ENCODE measurements at regions not wholly inside any gene's neighbourhood (a gene's known extent, or its start where the extent isn't known, plus 50 kb on each side); places are given as distances from the start of the nearest gene placed in this dataset.

GRCh38 chr1:14113841-14114567 lies 414.0 kb downstream of the PRDM2 start:
- no peaks in the 10 kb centered on the region for H3K79me2 ChIP-seq (ENCODE audit: control insufficient read depth, insufficient read depth, low read length)
- FAIRE-seq (no peak), DNase-seq (ENCODE audit: low read depth, low spot score) (no peak)
- H3K4me3 ChIP-seq (replicated peaks in 1 of 3; ENCODE audit: insufficient read depth in 1 of 3, low read depth in 1 of 3, low read length in 3 of 3) = no peak overlapping the region
- H3K27me3 ChIP-seq (ENCODE audit: control insufficient read depth in 2 of 2, insufficient read depth in 2 of 2, low read length in 2 of 2) = no peaks in the 10 kb centered on the region
- ChIA-PET CTCF (no interaction called here), POLR2A (no interaction called here)
- peaks cover under 1% of the 10 kb centered on the region for H3K9me3 ChIP-seq (replicated peaks; ENCODE audit: control insufficient read depth, insufficient read depth, low read length)
- no TSS peak for BruUV-seq (replicated peaks)
- no peaks in the 10 kb centered on the region for H3K36me3 ChIP-seq (ENCODE audit: control insufficient read depth in 2 of 2, extremely low read depth in 1 of 2, insufficient read depth in 2 of 2, low read length in 2 of 2)
- no peaks in the 10 kb centered on the region for H4K20me1 ChIP-seq (replicated peaks; ENCODE audit: control insufficient read depth, extremely low read depth, insufficient read depth, low read length)
- no peaks in the 10 kb centered on the region for H3K4me1 ChIP-seq (ENCODE audit: control insufficient read depth, extremely low read depth, insufficient read depth, low read length)
- H2AFZ ChIP-seq (ENCODE audit: low read depth, low read length) = no peak overlapping the region
- intact Hi-C loops (cut with micrococcal nuclease) = no loop called here
- H3K27ac ChIP-seq (ENCODE audit: insufficient read depth, low read depth, low read length) = no peak overlapping the region
- TF ChIP-seq POLR2AphosphoS5 (IDR thresholded peaks at IDR 0.05; ENCODE audit: insufficient read depth, low read depth, low read length) (no peak), CTCF (IDR thresholded peaks at IDR 0.05; ENCODE audit: extremely low read depth in 1 of 2, insufficient read depth in 1 of 2, low read depth in 1 of 2, low read length in 2 of 2) (no peak), EZH2 (IDR thresholded peaks at IDR 0.05; ENCODE audit: borderline replicate concordance, low read depth, low read length, severe bottlenecking) (no peak), MYC (IDR thresholded peaks at IDR 0.05; ENCODE audit: low read depth, low read length) (no peak), FOS (IDR thresholded peaks at IDR 0.05; ENCODE audit: borderline replicate concordance, insufficient read depth, low read length) (no peak), POLR2A (IDR thresholded peaks at IDR 0.05; ENCODE audit: low read depth, low read length) (no peak)
- dilution Hi-C loops (cut with MboI; ENCODE audit: extremely low pct_ligation_motif_present, low sequenced_read_pairs) = no loop called here
- no peak overlapping the region for H3K4me2 ChIP-seq (ENCODE audit: insufficient read depth, low read length)
- H3K9me1 ChIP-seq (replicated peaks; ENCODE audit: control insufficient read depth, extremely low read depth, insufficient read depth, low read length) = no peaks in the 10 kb centered on the region
- H3K9ac ChIP-seq (replicated peaks; ENCODE audit: extremely low read depth, insufficient read depth, low read length) = no peak overlapping the region

- FAIRE-seq = no peak
- TF ChIP-seq POLR2AphosphoS5 (IDR thresholded peaks at IDR 0.05; ENCODE audit: insufficient read depth, low read depth, low read length) = no peak
- no peak for TF ChIP-seq POLR2A (IDR thresholded peaks at IDR 0.05; ENCODE audit: low read depth, low read length)
- no peak for TF ChIP-seq EZH2 (IDR thresholded peaks at IDR 0.05; ENCODE audit: borderline replicate concordance, low read depth, low read length, severe bottlenecking)
- no peak for TF ChIP-seq MYC (IDR thresholded peaks at IDR 0.05; ENCODE audit: low read depth, low read length)
- TF ChIP-seq CTCF (IDR thresholded peaks at IDR 0.05; ENCODE audit: extremely low read depth in 1 of 2, insufficient read depth in 1 of 2, low read depth in 1 of 2, low read length in 2 of 2) = no peak
- TF ChIP-seq JUN (IDR thresholded peaks at IDR 0.05; ENCODE audit: borderline replicate concordance, insufficient read depth, insufficient read length, low read depth) = no peak
- no peak for TF ChIP-seq MAX (IDR thresholded peaks at IDR 0.05; ENCODE audit: insufficient read depth, insufficient read length)
- TF ChIP-seq GATA2 (IDR thresholded peaks at IDR 0.05; ENCODE audit: insufficient read depth, insufficient read length, low read depth, low read length) = no peak
- no peak for TF ChIP-seq FOS (IDR thresholded peaks at IDR 0.05; ENCODE audit: borderline replicate concordance, insufficient read depth, low read length)
- no peak overlapping the region for H3K4me2 ChIP-seq (ENCODE audit: insufficient read depth, low read length)
- H3K4me3 ChIP-seq (replicated peaks in 1 of 3; ENCODE audit: insufficient read depth in 1 of 3, low read depth in 1 of 3, low read length in 3 of 3) = no peak overlapping the region
- no peaks in the 10 kb centered on the region for H3K27me3 ChIP-seq (ENCODE audit: control insufficient read depth in 2 of 2, insufficient read depth in 2 of 2, low read length in 2 of 2)
- H4K20me1 ChIP-seq (replicated peaks; ENCODE audit: control insufficient read depth, extremely low read depth, insufficient read depth, low read length) = no peaks in the 10 kb centered on the region
- no peaks in the 10 kb centered on the region for H3K36me3 ChIP-seq (ENCODE audit: control insufficient read depth in 2 of 2, extremely low read depth in 1 of 2, insufficient read depth in 2 of 2, low read length in 2 of 2)
- DNase-seq (ENCODE audit: low read depth, low spot score) = no peak
- no TSS peak for BruUV-seq (replicated peaks)
- no peaks in the 10 kb centered on the region for H3K4me1 ChIP-seq (ENCODE audit: control insufficient read depth, extremely low read depth, insufficient read depth, low read length)
- CTCF ChIA-PET = no interaction called here
- H3K27ac ChIP-seq (ENCODE audit: insufficient read depth, low read depth, low read length) = no peak overlapping the region
- dilution Hi-C loops (cut with MboI; ENCODE audit: extremely low pct_ligation_motif_present, low sequenced_read_pairs) = no loop called here
- no peaks in the 10 kb centered on the region for H3K79me2 ChIP-seq (ENCODE audit: control insufficient read depth, insufficient read depth, low read length)
- H2AFZ ChIP-seq (ENCODE audit: low read depth, low read length) = no peak overlapping the region
- H3K9ac ChIP-seq (replicated peaks; ENCODE audit: extremely low read depth, insufficient read depth, low read length) = no peak overlapping the region
- intact Hi-C loops (cut with micrococcal nuclease) = no loop called here
- POLR2A ChIA-PET = no interaction called here
- no peaks in the 10 kb centered on the region for H3K9me1 ChIP-seq (replicated peaks; ENCODE audit: control insufficient read depth, extremely low read depth, insufficient read depth, low read length)
- no peaks in the 10 kb centered on the region for H3K9me3 ChIP-seq (replicated peaks; ENCODE audit: control insufficient read depth, insufficient read depth, low read length)
Measured at GRCh38 chr1:14115976-14116375, 416.0 kb downstream of the PRDM2 start.
